ENCODE measurements at regions not wholly inside any gene's neighbourhood (a gene's known extent, or its start where the extent isn't known, plus 50 kb on each side); places are given as distances from the start of the nearest gene placed in this dataset.

DNA sequence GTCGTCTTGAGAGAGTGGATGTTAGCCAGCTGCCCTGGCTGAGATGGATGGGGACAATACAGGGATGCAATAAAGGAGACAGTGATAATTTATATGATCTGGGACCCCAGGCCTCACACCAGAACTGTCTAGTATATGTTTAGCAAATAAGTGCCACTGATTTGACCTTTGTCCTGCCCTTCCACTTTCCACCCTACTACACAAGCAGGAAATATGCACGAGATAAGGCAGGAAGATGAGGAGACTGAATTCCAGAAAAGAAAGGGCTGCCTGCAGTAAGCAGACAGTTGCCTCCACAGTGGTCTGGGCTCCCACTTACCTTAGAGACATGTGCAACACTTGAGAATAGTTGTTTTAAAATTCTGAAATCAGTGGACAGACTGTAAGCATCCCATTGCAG, 80.2 kb upstream of the ZNF91 start:
- peaks cover 0 to 2% (median 0%) of the 10 kb centered on the region in 3 donors for H3K4me1 ChIP-seq (ENCODE audit: control insufficient read depth in 2 of 3, insufficient read depth in 2 of 3, low read depth in 1 of 3, low read length in 3 of 3)
- H3K9ac ChIP-seq (ENCODE audit: low read length in 3 of 3): no peak overlapping the region
- intact Hi-C loops (cut with DNase I): no loop called here
- no peak for DNase-seq
- no peak overlapping the region for H3K4me3 ChIP-seq (ENCODE audit: low read length in 3 of 3)
- H3K27me3 ChIP-seq (ENCODE audit: control insufficient read depth, insufficient read depth, low read length): no peaks in the 10 kb centered on the region
- no peak for FAIRE-seq
- TF ChIP-seq, protein P1, sequence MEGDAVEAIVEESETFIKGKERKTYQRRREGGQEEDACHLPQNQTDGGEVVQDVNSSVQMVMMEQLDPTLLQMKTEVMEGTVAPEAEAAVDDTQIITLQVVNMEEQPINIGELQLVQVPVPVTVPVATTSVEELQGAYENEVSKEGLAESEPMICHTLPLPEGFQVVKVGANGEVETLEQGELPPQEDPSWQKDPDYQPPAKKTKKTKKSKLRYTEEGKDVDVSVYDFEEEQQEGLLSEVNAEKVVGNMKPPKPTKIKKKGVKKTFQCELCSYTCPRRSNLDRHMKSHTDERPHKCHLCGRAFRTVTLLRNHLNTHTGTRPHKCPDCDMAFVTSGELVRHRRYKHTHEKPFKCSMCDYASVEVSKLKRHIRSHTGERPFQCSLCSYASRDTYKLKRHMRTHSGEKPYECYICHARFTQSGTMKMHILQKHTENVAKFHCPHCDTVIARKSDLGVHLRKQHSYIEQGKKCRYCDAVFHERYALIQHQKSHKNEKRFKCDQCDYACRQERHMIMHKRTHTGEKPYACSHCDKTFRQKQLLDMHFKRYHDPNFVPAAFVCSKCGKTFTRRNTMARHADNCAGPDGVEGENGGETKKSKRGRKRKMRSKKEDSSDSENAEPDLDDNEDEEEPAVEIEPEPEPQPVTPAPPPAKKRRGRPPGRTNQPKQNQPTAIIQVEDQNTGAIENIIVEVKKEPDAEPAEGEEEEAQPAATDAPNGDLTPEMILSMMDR (IDR thresholded peaks at IDR 0.05; ENCODE audit: borderline replicate concordance, extremely low read depth, insufficient read depth): no peak
- H3K9me3 ChIP-seq (ENCODE audit: control insufficient read depth in 2 of 3, insufficient read depth in 1 of 3, low read length in 3 of 3): no peaks in the 10 kb centered on the region
- H3K27ac ChIP-seq (ENCODE audit: low read depth in 2 of 2, low read length in 2 of 2): no peak overlapping the region
- H3K36me3 ChIP-seq (ENCODE audit: control insufficient read depth in 2 of 3, insufficient read depth in 3 of 3, low read length in 3 of 3): no peaks in the 10 kb centered on the region

DNA sequence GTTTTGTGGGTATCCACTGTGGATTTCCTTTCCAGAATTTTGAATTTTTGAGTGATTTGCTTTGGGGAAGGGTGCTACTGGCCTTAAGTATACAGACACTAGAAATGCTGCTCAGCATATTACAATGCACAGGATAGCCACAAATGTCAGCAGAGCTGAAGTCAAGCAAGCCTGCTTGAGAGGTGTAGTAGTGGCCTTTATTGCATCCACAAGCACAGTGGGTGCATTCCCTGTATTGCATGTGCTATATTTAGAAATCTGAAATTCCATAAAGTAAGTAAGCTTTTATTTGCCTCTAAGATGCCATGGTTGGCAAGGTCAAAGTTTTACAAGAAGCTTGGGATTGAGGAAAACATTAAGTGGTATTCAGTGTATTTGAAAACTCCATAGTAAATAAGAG, 79.5 kb upstream of the ZNF91 start:
- H3K27ac ChIP-seq (ENCODE audit: low read depth in 2 of 2, low read length in 2 of 2): no peak overlapping the region
- no peaks in the 10 kb centered on the region for H3K36me3 ChIP-seq (ENCODE audit: control insufficient read depth in 2 of 3, insufficient read depth in 3 of 3, low read length in 3 of 3)
- no peaks in the 10 kb centered on the region for H3K27me3 ChIP-seq (ENCODE audit: control insufficient read depth, insufficient read depth, low read length)
- H3K9ac ChIP-seq (ENCODE audit: low read length in 3 of 3): no peak overlapping the region
- DNase-seq (no peak), FAIRE-seq (no peak)
- H3K9me3 ChIP-seq (ENCODE audit: control insufficient read depth in 2 of 3, insufficient read depth in 1 of 3, low read length in 3 of 3): no peaks in the 10 kb centered on the region
- intact Hi-C loops (cut with DNase I): no loop called here
- TF ChIP-seq, protein P1 (IDR thresholded peaks at IDR 0.05; ENCODE audit: borderline replicate concordance, extremely low read depth, insufficient read depth): no peak
- H3K4me3 ChIP-seq (ENCODE audit: low read length in 3 of 3): no peak overlapping the region
- H3K4me1 ChIP-seq (ENCODE audit: control insufficient read depth in 2 of 3, insufficient read depth in 2 of 3, low read depth in 1 of 3, low read length in 3 of 3): peaks cover 0 to 2% (median 0%) of the 10 kb centered on the region in 3 donors

DNA sequence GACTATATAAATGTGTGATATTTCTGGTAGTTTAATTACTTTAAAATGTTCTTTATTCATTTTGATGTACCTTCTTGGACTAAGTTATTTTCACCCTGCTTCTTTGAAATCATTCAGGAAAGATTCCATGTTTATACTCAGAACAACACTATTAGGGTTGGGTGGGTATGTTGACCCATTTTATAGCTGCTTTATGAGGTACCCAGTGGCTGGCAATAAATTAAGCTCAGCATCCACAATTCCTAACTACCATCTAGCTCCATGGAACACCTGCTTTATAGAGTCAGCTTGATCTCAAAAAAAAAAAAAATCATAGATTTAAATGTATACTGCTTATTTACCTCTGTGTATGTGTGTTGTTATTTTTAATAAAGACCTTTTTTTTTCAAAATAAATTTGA, 78.9 kb upstream of the ZNF91 start:
- H3K4me1 ChIP-seq (ENCODE audit: control insufficient read depth in 2 of 3, insufficient read depth in 2 of 3, low read depth in 1 of 3, low read length in 3 of 3): peaks cover 0 to 2% (median 0%) of the 10 kb centered on the region in 3 donors
- TF ChIP-seq, protein P1 (IDR thresholded peaks at IDR 0.05; ENCODE audit: borderline replicate concordance, extremely low read depth, insufficient read depth): no peak
- no peaks in the 10 kb centered on the region for H3K27me3 ChIP-seq (ENCODE audit: control insufficient read depth, insufficient read depth, low read length)
- no peak overlapping the region for H3K27ac ChIP-seq (ENCODE audit: low read depth in 2 of 2, low read length in 2 of 2)
- no peaks in the 10 kb centered on the region for H3K36me3 ChIP-seq (ENCODE audit: control insufficient read depth in 2 of 3, insufficient read depth in 3 of 3, low read length in 3 of 3)
- intact Hi-C loops (cut with DNase I): no loop called here
- H3K9ac ChIP-seq (ENCODE audit: low read length in 3 of 3): no peak overlapping the region
- H3K4me3 ChIP-seq (ENCODE audit: low read length in 3 of 3): no peak overlapping the region
- FAIRE-seq: no peak
- no peak for DNase-seq
- no peaks in the 10 kb centered on the region for H3K9me3 ChIP-seq (ENCODE audit: control insufficient read depth in 2 of 3, insufficient read depth in 1 of 3, low read length in 3 of 3)
